RWPE2 (cell line): ENCODE measurements at regions not wholly inside any gene's neighbourhood (a gene's known extent, or its start where the extent isn't known, plus 50 kb on each side); places are given as distances from the start of the nearest gene placed in this dataset.
"Not testable (repeated sequence)": the region's sequence is repeated elsewhere in the genome, so short reads cannot be mapped to it uniquely, and the experiment has no call there.

Experiments used
- ATAC-seq: fragments of 200-7000 bp; cut with Tn5 transposase; 3 replicates; pipeline ENCODE4 v1.9.1; 2021; ENCODE audit warnings: low read depth
- DNase-seq: peaks from one replicate; pipeline ENCODE4 v3.0.0-alpha.2; 2020; ENCODE audit warnings: low spot score
- H3K27ac ChIP-seq: fragments of 450-650 bp; 2 replicates; pipeline ENCODE4 v1.5.1; 2017; ENCODE audit warnings: mild to moderate bottlenecking; ENCODE audit not compliant: poor library complexity, severe bottlenecking
- H3K27me3 ChIP-seq: fragments of 250-450 bp; sonication (Bioruptor Pico); 2 replicates; pipeline ENCODE4 v1.5.1; 2021; ENCODE audit warnings: mild to moderate bottlenecking, moderate library complexity; ENCODE audit not compliant: insufficient read depth, poor library complexity, severe bottlenecking
- H3K36me3 ChIP-seq: fragments of 250-450 bp; sonication (Bioruptor Pico); 2 replicates; pipeline ENCODE4 v1.5.1; 2020; ENCODE audit warnings: low read depth, mild to moderate bottlenecking, moderate library complexity
- H3K4me1 ChIP-seq: fragments of 250-450 bp; sonication (Bioruptor Pico); 2 replicates; pipeline ENCODE4 v1.5.1; 2021; ENCODE audit warnings: mild to moderate bottlenecking, moderate library complexity; ENCODE audit not compliant: insufficient read depth, poor library complexity, severe bottlenecking
- H3K4me3 ChIP-seq: fragments of 250-450 bp; sonication (Bioruptor Pico); 2 replicates; pipeline ENCODE4 v1.5.1; 2021; ENCODE audit warnings: mild to moderate bottlenecking, moderate library complexity; ENCODE audit not compliant: severe bottlenecking
- H3K9me3 ChIP-seq: fragments of 250-450 bp; sonication (Bioruptor Pico); 2 replicates; pipeline ENCODE4 v1.5.1; 2021; ENCODE audit warnings: mild to moderate bottlenecking, moderate library complexity; ENCODE audit not compliant: severe bottlenecking
- TF ChIP-seq, protein P1 (sequence below): fragments of 450-650 bp; IDR thresholded peaks from one replicate; pipeline ENCODE4 v1.5.1; 2017; ENCODE audit warnings: mild to moderate bottlenecking, moderate library complexity; ENCODE audit not compliant: poor library complexity, severe bottlenecking

DNA sequence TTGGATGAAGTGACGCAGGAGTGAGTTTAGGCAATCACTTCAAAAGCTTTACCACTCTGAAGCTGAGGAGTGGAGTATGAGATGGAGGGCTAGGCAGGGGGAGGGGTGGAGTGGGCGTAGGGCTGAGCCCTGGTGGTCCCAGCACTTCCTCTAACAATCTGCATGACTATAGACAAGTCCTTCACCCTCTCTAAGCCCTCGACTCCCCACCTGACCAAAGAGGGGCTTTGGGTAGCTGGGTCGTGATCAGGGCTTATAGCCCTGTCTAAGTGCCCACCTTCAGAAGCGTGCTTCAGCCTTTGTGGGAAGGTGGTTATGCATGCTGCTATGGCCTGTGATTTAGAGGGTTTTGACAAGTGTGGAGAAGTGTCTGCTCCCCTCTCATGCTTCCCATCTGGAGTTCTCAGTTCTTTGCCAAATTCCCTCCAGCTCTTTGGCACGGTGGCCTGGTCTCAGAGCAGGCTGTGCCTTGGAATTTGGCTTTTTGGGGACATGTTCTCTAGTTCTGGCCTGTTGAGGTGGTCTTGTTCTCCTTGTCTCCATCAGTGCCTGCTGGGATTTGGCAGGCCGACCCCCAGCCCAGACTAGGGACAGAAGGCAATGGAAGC lies 53.0 kb downstream of the ACTBL2 start:
- Histone ChIP-seq H3K4me3 (no peak overlapping the region), H3K27me3 (no peaks in the 10 kb centered on the region), H3K27ac (no peak overlapping the region), H3K4me1 (no peaks in the 10 kb centered on the region), H3K9me3 (no peaks in the 10 kb centered on the region), H3K36me3 (no peaks in the 10 kb centered on the region)
- TF ChIP-seq, protein P1, sequence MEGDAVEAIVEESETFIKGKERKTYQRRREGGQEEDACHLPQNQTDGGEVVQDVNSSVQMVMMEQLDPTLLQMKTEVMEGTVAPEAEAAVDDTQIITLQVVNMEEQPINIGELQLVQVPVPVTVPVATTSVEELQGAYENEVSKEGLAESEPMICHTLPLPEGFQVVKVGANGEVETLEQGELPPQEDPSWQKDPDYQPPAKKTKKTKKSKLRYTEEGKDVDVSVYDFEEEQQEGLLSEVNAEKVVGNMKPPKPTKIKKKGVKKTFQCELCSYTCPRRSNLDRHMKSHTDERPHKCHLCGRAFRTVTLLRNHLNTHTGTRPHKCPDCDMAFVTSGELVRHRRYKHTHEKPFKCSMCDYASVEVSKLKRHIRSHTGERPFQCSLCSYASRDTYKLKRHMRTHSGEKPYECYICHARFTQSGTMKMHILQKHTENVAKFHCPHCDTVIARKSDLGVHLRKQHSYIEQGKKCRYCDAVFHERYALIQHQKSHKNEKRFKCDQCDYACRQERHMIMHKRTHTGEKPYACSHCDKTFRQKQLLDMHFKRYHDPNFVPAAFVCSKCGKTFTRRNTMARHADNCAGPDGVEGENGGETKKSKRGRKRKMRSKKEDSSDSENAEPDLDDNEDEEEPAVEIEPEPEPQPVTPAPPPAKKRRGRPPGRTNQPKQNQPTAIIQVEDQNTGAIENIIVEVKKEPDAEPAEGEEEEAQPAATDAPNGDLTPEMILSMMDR: no peak
- DNase-seq (no peak), ATAC-seq (no peak)

DNA sequence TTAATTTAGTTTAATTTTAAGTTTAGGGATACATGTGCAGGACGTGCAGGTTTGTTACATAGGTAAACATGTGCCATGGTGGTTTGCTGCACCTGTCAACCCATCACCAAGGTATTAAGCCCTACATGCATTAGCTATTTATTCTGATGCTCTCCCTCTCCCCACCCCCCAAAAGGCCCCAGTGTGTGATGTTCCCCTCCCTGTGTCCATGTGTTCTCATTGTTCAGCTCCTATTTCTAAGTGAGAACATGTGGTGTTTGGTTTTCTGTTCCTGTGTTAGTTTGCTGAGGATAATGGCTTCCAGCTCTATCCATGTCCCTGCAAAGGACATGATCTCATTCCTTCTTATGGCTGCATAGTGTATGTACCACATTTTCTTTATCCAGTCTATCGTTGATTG lies 53.6 kb downstream of the ACTBL2 start:
- not testable (repeated sequence) for DNase-seq, H3K4me1 ChIP-seq

DNA sequence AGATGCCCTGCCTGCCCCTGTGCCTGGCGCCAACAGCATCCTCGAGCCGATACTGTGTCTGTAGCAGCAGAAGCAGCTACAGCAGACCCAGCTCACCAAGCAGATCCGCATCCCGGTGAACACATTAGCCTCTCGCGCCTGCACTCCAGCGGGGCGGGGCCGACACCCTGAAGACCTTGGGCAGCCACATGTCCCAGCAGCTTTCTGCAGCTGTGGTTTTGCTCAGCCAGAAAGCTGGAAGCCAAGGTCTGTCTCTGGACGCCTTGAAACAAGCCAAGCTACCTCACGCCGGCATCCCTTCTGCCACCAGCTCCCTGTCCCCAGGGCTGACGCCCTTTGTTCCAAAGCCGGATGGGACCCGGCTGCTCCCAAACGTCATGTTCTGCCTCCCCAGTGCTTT lies 59.6 kb downstream of the ACTBL2 start:
- H3K27ac ChIP-seq: no peak overlapping the region
- no peak overlapping the region for H3K4me3 ChIP-seq
- TF ChIP-seq, protein P1: no peak
- no peaks in the 10 kb centered on the region for H3K9me3 ChIP-seq
- H3K4me1 ChIP-seq: no peaks in the 10 kb centered on the region
- H3K27me3 ChIP-seq: no peaks in the 10 kb centered on the region
- no peak for DNase-seq
- ATAC-seq: no peak
- H3K36me3 ChIP-seq: no peaks in the 10 kb centered on the region

More for the DNA sequence above, 53.6 kb downstream of the ACTBL2 start:
- not testable (repeated sequence) for H3K27ac ChIP-seq, H3K9me3 ChIP-seq, H3K36me3 ChIP-seq, H3K4me3 ChIP-seq, ATAC-seq, H3K27me3 ChIP-seq

DNA sequence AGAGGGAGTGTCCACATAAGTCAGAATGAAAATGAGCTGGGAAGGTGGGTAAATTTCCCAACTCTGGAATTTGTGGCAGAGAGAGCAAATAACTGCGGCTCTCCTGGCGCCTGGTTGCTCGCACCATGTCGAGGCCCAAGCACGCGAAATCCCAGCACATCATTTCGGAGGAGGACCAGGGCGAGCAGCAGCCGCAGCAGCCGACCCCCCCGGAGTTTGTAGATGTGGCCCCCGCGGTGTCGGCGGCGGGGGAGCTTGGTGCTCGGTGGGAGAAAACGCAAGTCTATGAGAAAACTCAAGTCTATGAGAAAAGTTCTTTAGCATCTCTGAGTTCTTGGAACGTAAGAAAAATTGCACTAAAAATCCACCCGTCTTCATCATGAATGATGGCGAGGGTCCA lies 60.3 kb downstream of the ACTBL2 start:
- Histone ChIP-seq H3K27me3 (no peaks in the 10 kb centered on the region), H3K4me3 (no peak overlapping the region), H3K27ac (no peak overlapping the region), H3K9me3 (no peaks in the 10 kb centered on the region), H3K4me1 (no peaks in the 10 kb centered on the region), H3K36me3 (no peaks in the 10 kb centered on the region)
- ATAC-seq (no peak), DNase-seq (no peak)
- TF ChIP-seq, protein P1: no peak

DNA sequence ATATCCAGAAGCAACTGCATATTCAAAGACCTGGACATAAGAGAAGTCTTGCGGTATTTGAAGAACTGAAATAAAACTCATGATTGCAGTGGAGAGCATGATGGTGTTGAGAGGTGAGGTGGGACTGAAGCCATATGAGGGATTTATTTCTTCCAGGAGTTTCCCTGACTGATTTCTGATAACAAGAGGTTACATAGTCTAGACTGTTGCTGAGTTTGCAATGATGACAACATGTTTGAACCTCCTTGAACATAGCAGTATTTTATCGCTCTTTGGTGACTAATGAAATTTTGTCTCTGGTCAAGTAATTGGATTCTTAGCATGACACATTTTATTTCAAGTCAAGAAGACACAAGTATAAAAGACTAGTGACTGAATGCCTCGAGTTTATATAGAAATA lies 61.8 kb downstream of the ACTBL2 start:
- ATAC-seq (no peak), DNase-seq (no peak)
- TF ChIP-seq, protein P1: no peak
- Histone ChIP-seq H3K36me3 (no peaks in the 10 kb centered on the region), H3K4me3 (no peak overlapping the region), H3K4me1 (no peaks in the 10 kb centered on the region), H3K9me3 (no peaks in the 10 kb centered on the region), H3K27ac (no peak overlapping the region), H3K27me3 (no peaks in the 10 kb centered on the region)
